NCI-H748 (cell line): ENCODE measurements at regions not wholly inside any gene's neighbourhood (a gene's known extent, or its start where the extent isn't known, plus 50 kb on each side); places are given as distances from the start of the nearest gene placed in this dataset.

Experiments
- DNase-seq: peaks from one replicate; lab custom pipeline; 2025; ENCODE audit not compliant: unreplicated experiment; lab: John Stamatoyannopoulos, UW

- no peak for DNase-seq
These were observed 170.0 kb downstream of the SEC61B start for GRCh38 chr9:99391937-99392594.

GRCh38 chr9:99392986-99393385, 170.9 kb downstream of the SEC61B start:
- no peak for DNase-seq

- no peak for DNase-seq
These were observed 171.9 kb downstream of the SEC61B start for GRCh38 chr9:99393993-99394392.

GRCh38 chr9:99398241-99398640, 176.2 kb downstream of the SEC61B start:
- DNase-seq: no peak

GRCh38 chr9:99399474-99399873, 177.4 kb downstream of the SEC61B start:
- DNase-seq: no peak

GRCh38 chr9:99400184-99400731, 178.2 kb downstream of the SEC61B start:
- no peak for DNase-seq

GRCh38 chr9:99401680-99402504, 179.8 kb downstream of the SEC61B start:
- no peak for DNase-seq

GRCh38 chr9:99403371-99403770, 181.3 kb downstream of the SEC61B start:
- DNase-seq: no peak

GRCh38 chr9:99405359-99405758, 183.3 kb downstream of the SEC61B start:
- DNase-seq: no peak

- DNase-seq: no peak
These were observed 184.9 kb downstream of the SEC61B start for GRCh38 chr9:99406939-99407338.

GRCh38 chr9:99411068-99411467, 189.0 kb downstream of the SEC61B start:
- DNase-seq: no peak

GRCh38 chr9:99411479-99412115, 189.5 kb downstream of the SEC61B start:
- peak; percentile 32 for DNase-seq

GRCh38 chr9:99412606-99413005, 190.5 kb downstream of the SEC61B start:
- DNase-seq: no peak

GRCh38 chr9:99414321-99414720, 192.2 kb downstream of the SEC61B start:
- DNase-seq: no peak

- no peak for DNase-seq
These were observed 193.5 kb downstream of the SEC61B start for GRCh38 chr9:99415606-99416005.

GRCh38 chr9:99416007-99416406, 193.9 kb downstream of the SEC61B start:
- no peak for DNase-seq

- DNase-seq: no peak
These were observed 197.0 kb downstream of the SEC61B start for GRCh38 chr9:99419070-99419469.

GRCh38 chr9:99421369-99421768, 199.3 kb downstream of the SEC61B start:
- no peak for DNase-seq

- DNase-seq: no peak
These were observed 203.0 kb downstream of the SEC61B start for GRCh38 chr9:99425124-99425523.

- DNase-seq: no peak
These were observed 204.1 kb downstream of the SEC61B start for GRCh38 chr9:99425923-99426842.

- DNase-seq: no peak
These were observed 205.2 kb downstream of the SEC61B start for GRCh38 chr9:99427260-99427659.
